SK-N-SH treated with all-trans-retinoic acid at 6 μM for 48 hours (cell line): ENCODE measurements at regions not wholly inside any gene's neighbourhood (a gene's known extent, or its start where the extent isn't known, plus 50 kb on each side); places are given as distances from the start of the nearest gene placed in this dataset.

Source experiments
- ATAC-seq: fragments of 200-7000 bp; cut with Tn5 transposase; 3 replicates; pipeline ENCODE4 v1.9.1; 2020; ENCODE audit warnings: mild to moderate bottlenecking, moderate library complexity
- ARNTL ChIP-seq: fragments of 450-650 bp; formaldehyde crosslinking; IDR thresholded peaks from 2 replicates; pipeline ENCODE4 v1.5.0; 2020; ENCODE audit warnings: low read depth, mild to moderate bottlenecking, moderate library complexity, borderline replicate concordance
- BACH2 ChIP-seq: fragments of 250-450 bp; sonication (Bioruptor Pico); IDR thresholded peaks from 2 replicates; pipeline ENCODE4 v1.9.0; 2021; ENCODE audit warnings: mild to moderate bottlenecking, borderline replicate concordance
- CSDC2 ChIP-seq: fragments of 250-450 bp; sonication (Bioruptor Pico); IDR thresholded peaks from 2 replicates; pipeline ENCODE4 v1.5.0; 2020; ENCODE audit warnings: mild to moderate bottlenecking, moderate library complexity
- ESRRG ChIP-seq: fragments of 250-450 bp; sonication (Bioruptor Pico); IDR thresholded peaks from 2 replicates; pipeline ENCODE4 v1.6.1; 2021; ENCODE audit warnings: mild to moderate bottlenecking
- GLIS3 ChIP-seq: fragments of 250-450 bp; sonication (Bioruptor Pico); IDR thresholded peaks from 2 replicates; pipeline ENCODE4 v1.5.0; 2020; ENCODE audit warnings: mild to moderate bottlenecking, moderate library complexity
- ISL1 ChIP-seq: fragments of 250-450 bp; sonication (Bioruptor Pico); IDR thresholded peaks from 2 replicates; pipeline ENCODE4 v2.1.2; 2022; ENCODE audit warnings: mild to moderate bottlenecking, moderate library complexity
- OSR1 ChIP-seq: fragments of 250-450 bp; sonication (Bioruptor Pico); IDR thresholded peaks from 2 replicates; pipeline ENCODE4 v1.8.0; 2022; ENCODE audit warnings: moderate library complexity, mild to moderate bottlenecking, inconsistent platforms
- PPARA ChIP-seq: fragments of 250-450 bp; sonication (Bioruptor Pico); IDR thresholded peaks from 2 replicates; pipeline ENCODE4 v1.5.0; 2020; ENCODE audit warnings: mild to moderate bottlenecking, borderline replicate concordance
- RARB ChIP-seq: fragments of 250-450 bp; sonication (Bioruptor Pico); IDR thresholded peaks from 2 replicates; pipeline ENCODE4 v1.8.0; 2021; ENCODE audit warnings: mild to moderate bottlenecking, moderate library complexity
- SNAI2 ChIP-seq: fragments of 250-450 bp; sonication (Bioruptor Pico); IDR thresholded peaks from 2 replicates; pipeline ENCODE4 v1.5.0; 2020; ENCODE audit warnings: mild to moderate bottlenecking, moderate library complexity
- TCF4 ChIP-seq: fragments of 250-450 bp; sonication (Bioruptor Pico); IDR thresholded peaks from 2 replicates; pipeline ENCODE4 v1.8.0; 2021; ENCODE audit warnings: mild to moderate bottlenecking, moderate library complexity, borderline replicate concordance
- TOX ChIP-seq: fragments of 250-450 bp; sonication (Bioruptor Pico); IDR thresholded peaks from 2 replicates; pipeline ENCODE4 v1.8.0; 2021; ENCODE audit warnings: mild to moderate bottlenecking, moderate library complexity, borderline replicate concordance
- ZC3H10 ChIP-seq: fragments of 250-450 bp; sonication (Bioruptor Pico); IDR thresholded peaks from 2 replicates; pipeline ENCODE4 v1.5.1; 2021; ENCODE audit warnings: mild to moderate bottlenecking, moderate library complexity
- ZFP3 ChIP-seq: fragments of 250-450 bp; sonication (Bioruptor Pico); IDR thresholded peaks from 2 replicates; pipeline ENCODE4 v1.5.0; 2020; ENCODE audit warnings: mild to moderate bottlenecking, moderate library complexity
- ZFP30 ChIP-seq: fragments of 450-650 bp; formaldehyde crosslinking; IDR thresholded peaks from 2 replicates; pipeline ENCODE4 v1.5.0; 2022; ENCODE audit warnings: mild to moderate bottlenecking, moderate library complexity
- ZNF565 ChIP-seq: fragments of 450-650 bp; formaldehyde crosslinking; conservative IDR thresholded peaks from 2 replicates; pipeline ENCODE4 v1.5.0; 2020; ENCODE audit warnings: low read depth, mild to moderate bottlenecking, moderate library complexity
- ZNF70 ChIP-seq: fragments of 450-650 bp; formaldehyde crosslinking; IDR thresholded peaks from 2 replicates; pipeline ENCODE4 v1.5.0; 2020; ENCODE audit warnings: mild to moderate bottlenecking, moderate library complexity
- ZNF8 ChIP-seq: fragments of 450-650 bp; formaldehyde crosslinking; IDR thresholded peaks from 2 replicates; pipeline ENCODE4 v1.5.0; 2020; ENCODE audit warnings: mild to moderate bottlenecking, moderate library complexity
- TF ChIP-seq, protein P1 (sequence below): fragments of 250-450 bp; sonication (Bioruptor Pico); IDR thresholded peaks from 2 replicates; pipeline ENCODE4 v1.5.0; 2020; ENCODE audit warnings: mild to moderate bottlenecking, moderate library complexity
- TF ChIP-seq, protein P2 (sequence below): fragments of 250-450 bp; sonication (Bioruptor Pico); IDR thresholded peaks from 2 replicates; pipeline ENCODE4 v1.5.1; 2020; ENCODE audit warnings: low read depth, mild to moderate bottlenecking, moderate library complexity
- TF ChIP-seq, protein P3 (sequence below): fragments of 250-450 bp; sonication (Bioruptor Pico); IDR thresholded peaks from 2 replicates; pipeline ENCODE4 v1.8.0; 2020; ENCODE audit warnings: mild to moderate bottlenecking, moderate library complexity, borderline replicate concordance
- TF ChIP-seq, protein P4 (sequence below): fragments of 250-450 bp; sonication (Bioruptor Pico); IDR thresholded peaks from 2 replicates; pipeline ENCODE4 v1.5.1; 2021; ENCODE audit warnings: mild to moderate bottlenecking, moderate library complexity
- TF ChIP-seq, protein P5 (sequence below): fragments of 250-450 bp; sonication (Bioruptor Pico); IDR thresholded peaks from 2 replicates; pipeline ENCODE4 v1.8.0; 2021; ENCODE audit warnings: low read depth, mild to moderate bottlenecking, moderate library complexity, borderline replicate concordance

DNA sequence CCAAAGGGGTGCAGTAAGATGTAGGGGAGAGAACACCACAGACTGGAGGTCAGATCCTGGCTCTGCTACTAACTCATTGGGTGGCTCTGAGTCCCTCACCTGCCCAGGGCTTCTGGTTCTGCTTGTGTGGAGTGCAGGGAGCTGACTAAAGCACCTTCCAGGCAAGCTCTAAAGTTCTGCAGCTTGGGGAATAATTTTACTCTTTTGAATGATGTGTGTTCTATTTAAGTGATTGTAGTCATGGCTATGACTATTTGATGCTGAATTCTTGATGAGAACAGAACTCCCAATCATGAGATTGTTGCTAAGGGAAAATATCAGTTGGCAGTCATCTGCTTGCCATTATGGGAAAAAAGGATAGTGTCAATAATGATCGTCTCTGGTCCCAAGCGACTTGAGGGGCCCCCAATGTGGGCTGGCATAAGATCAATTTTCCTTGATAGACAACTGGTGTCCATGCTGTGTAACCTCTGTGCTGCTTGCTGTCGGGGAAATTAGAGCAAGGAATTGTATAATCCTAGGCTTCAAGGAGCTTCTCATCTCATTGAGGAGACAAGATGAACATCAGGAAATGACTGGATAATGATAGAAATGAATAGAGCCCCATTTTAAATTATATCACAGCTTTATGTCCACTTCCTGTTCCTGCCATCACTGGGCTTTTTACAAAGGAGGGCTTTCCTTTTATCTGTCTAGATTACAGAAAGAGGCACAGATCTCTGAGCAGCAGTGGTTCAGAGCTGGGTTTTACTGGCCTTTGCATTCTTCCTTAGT is 131.7 kb downstream of the SLC4A3 start:
- TF ChIP-seq TCF4 (CRISPR knock-in tag): no peak
- no peak for TF ChIP-seq ZC3H10 (CRISPR knock-in tag)
- TF ChIP-seq, protein P1, sequence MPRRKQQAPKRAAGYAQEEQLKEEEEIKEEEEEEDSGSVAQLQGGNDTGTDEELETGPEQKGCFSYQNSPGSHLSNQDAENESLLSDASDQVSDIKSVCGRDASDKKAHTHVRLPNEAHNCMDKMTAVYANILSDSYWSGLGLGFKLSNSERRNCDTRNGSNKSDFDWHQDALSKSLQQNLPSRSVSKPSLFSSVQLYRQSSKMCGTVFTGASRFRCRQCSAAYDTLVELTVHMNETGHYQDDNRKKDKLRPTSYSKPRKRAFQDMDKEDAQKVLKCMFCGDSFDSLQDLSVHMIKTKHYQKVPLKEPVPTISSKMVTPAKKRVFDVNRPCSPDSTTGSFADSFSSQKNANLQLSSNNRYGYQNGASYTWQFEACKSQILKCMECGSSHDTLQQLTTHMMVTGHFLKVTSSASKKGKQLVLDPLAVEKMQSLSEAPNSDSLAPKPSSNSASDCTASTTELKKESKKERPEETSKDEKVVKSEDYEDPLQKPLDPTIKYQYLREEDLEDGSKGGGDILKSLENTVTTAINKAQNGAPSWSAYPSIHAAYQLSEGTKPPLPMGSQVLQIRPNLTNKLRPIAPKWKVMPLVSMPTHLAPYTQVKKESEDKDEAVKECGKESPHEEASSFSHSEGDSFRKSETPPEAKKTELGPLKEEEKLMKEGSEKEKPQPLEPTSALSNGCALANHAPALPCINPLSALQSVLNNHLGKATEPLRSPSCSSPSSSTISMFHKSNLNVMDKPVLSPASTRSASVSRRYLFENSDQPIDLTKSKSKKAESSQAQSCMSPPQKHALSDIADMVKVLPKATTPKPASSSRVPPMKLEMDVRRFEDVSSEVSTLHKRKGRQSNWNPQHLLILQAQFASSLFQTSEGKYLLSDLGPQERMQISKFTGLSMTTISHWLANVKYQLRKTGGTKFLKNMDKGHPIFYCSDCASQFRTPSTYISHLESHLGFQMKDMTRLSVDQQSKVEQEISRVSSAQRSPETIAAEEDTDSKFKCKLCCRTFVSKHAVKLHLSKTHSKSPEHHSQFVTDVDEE (CRISPR knock-in tag): no peak
- TF ChIP-seq SNAI2: no peak
- no peak for TF ChIP-seq TOX (CRISPR knock-in tag)
- no peak for TF ChIP-seq PPARA (CRISPR knock-in tag)
- TF ChIP-seq, protein P2, sequence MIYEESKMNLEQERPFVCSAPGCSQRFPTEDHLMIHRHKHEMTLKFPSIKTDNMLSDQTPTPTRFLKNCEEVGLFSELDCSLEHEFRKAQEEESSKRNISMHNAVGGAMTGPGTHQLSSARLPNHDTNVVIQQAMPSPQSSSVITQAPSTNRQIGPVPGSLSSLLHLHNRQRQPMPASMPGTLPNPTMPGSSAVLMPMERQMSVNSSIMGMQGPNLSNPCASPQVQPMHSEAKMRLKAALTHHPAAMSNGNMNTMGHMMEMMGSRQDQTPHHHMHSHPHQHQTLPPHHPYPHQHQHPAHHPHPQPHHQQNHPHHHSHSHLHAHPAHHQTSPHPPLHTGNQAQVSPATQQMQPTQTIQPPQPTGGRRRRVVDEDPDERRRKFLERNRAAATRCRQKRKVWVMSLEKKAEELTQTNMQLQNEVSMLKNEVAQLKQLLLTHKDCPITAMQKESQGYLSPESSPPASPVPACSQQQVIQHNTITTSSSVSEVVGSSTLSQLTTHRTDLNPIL (CRISPR knock-in tag): no peak
- no peak for TF ChIP-seq ARNTL (CRISPR knock-in tag)
- no peak for TF ChIP-seq ZNF70
- no peak for TF ChIP-seq ZNF8 (CRISPR knock-in tag)
- TF ChIP-seq RARB (CRISPR knock-in tag): no peak
- no peak for TF ChIP-seq OSR1 (CRISPR knock-in tag)
- no peak for TF ChIP-seq GLIS3 (CRISPR knock-in tag)
- TF ChIP-seq CSDC2 (CRISPR knock-in tag): no peak
- TF ChIP-seq, protein P3, sequence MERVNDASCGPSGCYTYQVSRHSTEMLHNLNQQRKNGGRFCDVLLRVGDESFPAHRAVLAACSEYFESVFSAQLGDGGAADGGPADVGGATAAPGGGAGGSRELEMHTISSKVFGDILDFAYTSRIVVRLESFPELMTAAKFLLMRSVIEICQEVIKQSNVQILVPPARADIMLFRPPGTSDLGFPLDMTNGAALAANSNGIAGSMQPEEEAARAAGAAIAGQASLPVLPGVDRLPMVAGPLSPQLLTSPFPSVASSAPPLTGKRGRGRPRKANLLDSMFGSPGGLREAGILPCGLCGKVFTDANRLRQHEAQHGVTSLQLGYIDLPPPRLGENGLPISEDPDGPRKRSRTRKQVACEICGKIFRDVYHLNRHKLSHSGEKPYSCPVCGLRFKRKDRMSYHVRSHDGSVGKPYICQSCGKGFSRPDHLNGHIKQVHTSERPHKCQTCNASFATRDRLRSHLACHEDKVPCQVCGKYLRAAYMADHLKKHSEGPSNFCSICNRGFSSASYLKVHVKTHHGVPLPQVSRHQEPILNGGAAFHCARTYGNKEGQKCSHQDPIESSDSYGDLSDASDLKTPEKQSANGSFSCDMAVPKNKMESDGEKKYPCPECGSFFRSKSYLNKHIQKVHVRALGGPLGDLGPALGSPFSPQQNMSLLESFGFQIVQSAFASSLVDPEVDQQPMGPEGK (CRISPR knock-in tag): no peak
- TF ChIP-seq ZFP30 (CRISPR knock-in tag): no peak
- TF ChIP-seq ZNF565 (CRISPR knock-in tag): no peak
- no peak for TF ChIP-seq ZFP3 (CRISPR knock-in tag)
- TF ChIP-seq ESRRG (CRISPR knock-in tag): no peak
- TF ChIP-seq ISL1 (CRISPR knock-in tag): no peak
- ATAC-seq: no peak

DNA sequence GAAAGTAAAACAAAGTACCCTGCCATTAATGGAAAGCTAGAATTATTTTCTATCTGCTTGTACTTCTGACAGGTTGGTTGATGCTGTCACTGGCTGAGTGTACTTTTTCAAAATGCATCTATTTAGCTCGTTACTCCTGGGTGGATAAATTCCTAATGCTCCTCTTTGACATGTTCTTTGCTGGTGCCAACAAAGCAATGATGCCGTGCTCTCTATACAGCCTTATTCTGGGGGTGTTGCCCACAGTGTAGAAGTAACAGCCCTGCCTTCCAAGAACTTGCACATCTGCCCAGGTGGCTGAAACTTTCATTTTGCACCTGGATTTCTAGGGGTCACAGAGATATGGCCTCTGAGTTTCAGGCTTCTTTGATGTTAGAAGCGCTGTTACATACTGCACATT is 132.4 kb downstream of the SLC4A3 start:
- ATAC-seq: no peak
- TF ChIP-seq ZFP30 (CRISPR knock-in tag): no peak
- TF ChIP-seq GLIS3 (CRISPR knock-in tag): no peak
- TF ChIP-seq, protein P4, sequence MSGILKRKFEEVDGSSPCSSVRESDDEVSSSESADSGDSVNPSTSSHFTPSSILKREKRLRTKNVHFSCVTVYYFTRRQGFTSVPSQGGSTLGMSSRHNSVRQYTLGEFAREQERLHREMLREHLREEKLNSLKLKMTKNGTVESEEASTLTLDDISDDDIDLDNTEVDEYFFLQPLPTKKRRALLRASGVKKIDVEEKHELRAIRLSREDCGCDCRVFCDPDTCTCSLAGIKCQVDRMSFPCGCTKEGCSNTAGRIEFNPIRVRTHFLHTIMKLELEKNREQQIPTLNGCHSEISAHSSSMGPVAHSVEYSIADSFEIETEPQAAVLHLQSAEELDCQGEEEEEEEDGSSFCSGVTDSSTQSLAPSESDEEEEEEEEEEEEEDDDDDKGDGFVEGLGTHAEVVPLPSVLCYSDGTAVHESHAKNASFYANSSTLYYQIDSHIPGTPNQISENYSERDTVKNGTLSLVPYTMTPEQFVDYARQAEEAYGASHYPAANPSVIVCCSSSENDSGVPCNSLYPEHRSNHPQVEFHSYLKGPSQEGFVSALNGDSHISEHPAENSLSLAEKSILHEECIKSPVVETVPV (CRISPR knock-in tag): no peak
- TF ChIP-seq ZNF565 (CRISPR knock-in tag): no peak
- no peak for TF ChIP-seq OSR1 (CRISPR knock-in tag)
- no peak for TF ChIP-seq TCF4 (CRISPR knock-in tag)
- TF ChIP-seq ZC3H10 (CRISPR knock-in tag): no peak
- TF ChIP-seq BACH2: no peak
- no peak for TF ChIP-seq ISL1 (CRISPR knock-in tag)
- TF ChIP-seq ZFP3 (CRISPR knock-in tag): no peak
- TF ChIP-seq, protein P5, sequence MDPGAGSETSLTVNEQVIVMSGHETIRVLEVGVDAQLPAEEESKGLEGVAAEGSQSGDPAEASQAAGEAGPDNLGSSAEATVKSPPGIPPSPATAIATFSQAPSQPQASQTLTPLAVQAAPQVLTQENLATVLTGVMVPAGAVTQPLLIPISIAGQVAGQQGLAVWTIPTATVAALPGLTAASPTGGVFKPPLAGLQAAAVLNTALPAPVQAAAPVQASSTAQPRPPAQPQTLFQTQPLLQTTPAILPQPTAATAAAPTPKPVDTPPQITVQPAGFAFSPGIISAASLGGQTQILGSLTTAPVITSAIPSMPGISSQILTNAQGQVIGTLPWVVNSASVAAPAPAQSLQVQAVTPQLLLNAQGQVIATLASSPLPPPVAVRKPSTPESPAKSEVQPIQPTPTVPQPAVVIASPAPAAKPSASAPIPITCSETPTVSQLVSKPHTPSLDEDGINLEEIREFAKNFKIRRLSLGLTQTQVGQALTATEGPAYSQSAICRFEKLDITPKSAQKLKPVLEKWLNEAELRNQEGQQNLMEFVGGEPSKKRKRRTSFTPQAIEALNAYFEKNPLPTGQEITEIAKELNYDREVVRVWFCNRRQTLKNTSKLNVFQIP: no peak
- TF ChIP-seq, protein P1 (CRISPR knock-in tag): no peak
- no peak for TF ChIP-seq ZNF70
- no peak for TF ChIP-seq TOX (CRISPR knock-in tag)
- TF ChIP-seq, protein P2 (CRISPR knock-in tag): no peak
- no peak for TF ChIP-seq RARB (CRISPR knock-in tag)
- no peak for TF ChIP-seq PPARA (CRISPR knock-in tag)
- TF ChIP-seq ESRRG (CRISPR knock-in tag): no peak
